WTC11 (cell line): ENCODE measurements at regions not wholly inside any gene's neighbourhood (a gene's known extent, or its start where the extent isn't known, plus 50 kb on each side); places are given as distances from the start of the nearest gene placed in this dataset.

Experiments
- ATAC-seq: fragments of 200-7000 bp; cut with Tn5 transposase; 2 replicates; pipeline ENCODE4 v1.10.0; 2021; ENCODE audit warnings: mild to moderate bottlenecking, moderate library complexity
- CTCF ChIA-PET: fragments of 300-600 bp; sonication (Branson Sonifier 250); formaldehyde crosslinking; loops from one replicate; lab custom pipeline; 2021; ENCODE audit warnings: antibody characterized with exemption; lab: Charles Lee
- POLR2A ChIA-PET: fragments of 350-600 bp; sonication (Branson Sonifier 250); formaldehyde crosslinking; loops from one replicate; lab custom pipeline; 2021; ENCODE audit warnings: antibody characterized with exemption; lab: Charles Lee
- DNase-seq: peaks from one replicate; pipeline ENCODE4 v3.0.0; 2021; ENCODE audit warnings: low spot score
- H3K27ac Mint-ChIP-seq: 2 replicates; pipeline ENCODE4 v1.8.0; 2021; ENCODE audit warnings: mixed read lengths
- H3K27me3 Mint-ChIP-seq: 2 replicates; pipeline ENCODE4 v1.8.0; 2021; ENCODE audit warnings: low read depth, mild to moderate bottlenecking, moderate library complexity, mixed read lengths
- H3K36me3 Mint-ChIP-seq: 2 replicates; pipeline ENCODE4 v1.8.0; 2021; ENCODE audit warnings: mixed read lengths
- H3K4me1 Mint-ChIP-seq: 2 replicates; pipeline ENCODE4 v1.8.0; 2022; ENCODE audit warnings: mixed read lengths
- H3K4me3 Mint-ChIP-seq: 2 replicates; pipeline ENCODE4 v1.8.0; 2021; ENCODE audit warnings: mild to moderate bottlenecking, moderate library complexity, mixed read lengths
- H3K9me3 Mint-ChIP-seq: 2 replicates; pipeline ENCODE4 v1.8.0; 2021; ENCODE audit warnings: mixed read lengths
- FOXK1 ChIP-seq: sonication (generic); formaldehyde crosslinking; IDR thresholded peaks from 2 replicates; pipeline ENCODE4 v1.8.0; 2022; ENCODE audit warnings: mild to moderate bottlenecking, moderate library complexity, missing genetic modification reagents
- KAT7 ChIP-seq: sonication (generic); formaldehyde crosslinking; IDR thresholded peaks from 2 replicates; pipeline ENCODE4 v1.8.1; 2023; ENCODE audit warnings: missing genetic modification reagents, mild to moderate bottlenecking, borderline replicate concordance
- NFYB ChIP-seq: sonication (generic); formaldehyde crosslinking; conservative IDR thresholded peaks from 2 replicates; pipeline ENCODE4 v1.8.0; 2022; ENCODE audit warnings: low read depth, missing genetic modification reagents
- NR2C2 ChIP-seq: sonication (generic); formaldehyde crosslinking; IDR thresholded peaks from 2 replicates; pipeline ENCODE4 v1.8.0; 2022; ENCODE audit warnings: mild to moderate bottlenecking, missing genetic modification reagents
- NR3C1 ChIP-seq: sonication (generic); formaldehyde crosslinking; conservative IDR thresholded peaks from 2 replicates; pipeline ENCODE4 v1.8.1; 2023; ENCODE audit warnings: low read depth, mild to moderate bottlenecking, missing genetic modification reagents
- RORB ChIP-seq: fragments of 250-450 bp; sonication (Bioruptor Pico); IDR thresholded peaks from 2 replicates; pipeline ENCODE4 v1.9.0; 2021; ENCODE audit warnings: mild to moderate bottlenecking
- SP1 ChIP-seq: sonication (generic); formaldehyde crosslinking; conservative IDR thresholded peaks from 2 replicates; pipeline ENCODE4 v1.8.1; 2022; ENCODE audit warnings: missing genetic modification reagents
- TCF7 ChIP-seq: sonication (generic); formaldehyde crosslinking; IDR thresholded peaks from 2 replicates; pipeline ENCODE4 v1.8.0; 2022; ENCODE audit warnings: mild to moderate bottlenecking, low read depth, missing genetic modification reagents, moderate library complexity
- TP53 ChIP-seq: sonication (generic); formaldehyde crosslinking; IDR thresholded peaks from 2 replicates; pipeline ENCODE4 v1.8.1; 2023; ENCODE audit warnings: mild to moderate bottlenecking, missing genetic modification reagents
- ZNF263 ChIP-seq: sonication (generic); formaldehyde crosslinking; IDR thresholded peaks from 2 replicates; pipeline ENCODE4 v1.8.1; 2022; ENCODE audit warnings: low read depth, mild to moderate bottlenecking, moderate library complexity, missing genetic modification reagents
- ZNF396 ChIP-seq: fragments of 250-450 bp; sonication (Bioruptor Pico); IDR thresholded peaks from 2 replicates; pipeline ENCODE4 v1.8.0; 2021; ENCODE audit warnings: mild to moderate bottlenecking, moderate library complexity, borderline replicate concordance
- ZNF671 ChIP-seq: fragments of 250-450 bp; sonication (Bioruptor Pico); IDR thresholded peaks from 2 replicates; pipeline ENCODE4 v1.8.0; 2021; ENCODE audit warnings: mild to moderate bottlenecking
- TF ChIP-seq, protein P1 (sequence below): fragments of 250-450 bp; sonication (Bioruptor Pico); conservative IDR thresholded peaks from 2 replicates; pipeline ENCODE4 v1.9.0; 2021; ENCODE audit warnings: mild to moderate bottlenecking
- TF ChIP-seq, protein P2 (sequence below): sonication (generic); formaldehyde crosslinking; IDR thresholded peaks from 2 replicates; pipeline ENCODE4 v1.8.0; 2022; ENCODE audit warnings: missing genetic modification reagents
- TF ChIP-seq, protein P3 (sequence below): sonication (generic); formaldehyde crosslinking; conservative IDR thresholded peaks from 2 replicates; pipeline ENCODE4 v1.8.1; 2023; ENCODE audit warnings: mild to moderate bottlenecking, low read depth, missing genetic modification reagents, moderate library complexity
- TF ChIP-seq, protein P4 (sequence below): sonication (generic); formaldehyde crosslinking; IDR thresholded peaks from 2 replicates; pipeline ENCODE4 v1.8.1; 2023; ENCODE audit warnings: mild to moderate bottlenecking, missing genetic modification reagents, moderate library complexity
- TF ChIP-seq, protein P5 (sequence below): sonication (generic); formaldehyde crosslinking; IDR thresholded peaks from 2 replicates; pipeline ENCODE4 v1.8.0; 2022; ENCODE audit warnings: mild to moderate bottlenecking, missing genetic modification reagents
- TF ChIP-seq, protein P6 (sequence below): sonication (generic); formaldehyde crosslinking; IDR thresholded peaks from 2 replicates; pipeline ENCODE4 v1.8.1; 2022; ENCODE audit warnings: mild to moderate bottlenecking, moderate library complexity, missing genetic modification reagents

DNA sequence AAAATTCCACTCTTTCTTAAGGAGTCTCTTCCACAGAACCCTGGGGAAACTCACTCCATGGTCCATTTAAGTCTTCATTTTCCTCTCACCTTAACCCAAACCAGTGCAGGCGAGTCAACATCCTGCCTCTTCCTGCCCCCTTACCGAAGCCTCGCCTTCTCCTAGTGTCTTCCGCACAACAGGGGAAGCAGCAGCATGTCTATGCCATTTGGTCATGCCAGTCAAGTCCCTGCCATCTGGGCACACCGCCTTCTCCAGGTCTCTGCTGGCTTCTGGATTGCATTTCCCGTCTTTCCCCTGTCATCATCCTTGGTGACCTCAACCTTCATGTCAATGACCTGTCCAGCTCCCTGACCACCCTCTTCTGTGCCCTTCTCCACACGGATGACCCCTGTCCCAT lies 77.3 kb upstream of the FZD7 start:
- TF ChIP-seq, protein P1, sequence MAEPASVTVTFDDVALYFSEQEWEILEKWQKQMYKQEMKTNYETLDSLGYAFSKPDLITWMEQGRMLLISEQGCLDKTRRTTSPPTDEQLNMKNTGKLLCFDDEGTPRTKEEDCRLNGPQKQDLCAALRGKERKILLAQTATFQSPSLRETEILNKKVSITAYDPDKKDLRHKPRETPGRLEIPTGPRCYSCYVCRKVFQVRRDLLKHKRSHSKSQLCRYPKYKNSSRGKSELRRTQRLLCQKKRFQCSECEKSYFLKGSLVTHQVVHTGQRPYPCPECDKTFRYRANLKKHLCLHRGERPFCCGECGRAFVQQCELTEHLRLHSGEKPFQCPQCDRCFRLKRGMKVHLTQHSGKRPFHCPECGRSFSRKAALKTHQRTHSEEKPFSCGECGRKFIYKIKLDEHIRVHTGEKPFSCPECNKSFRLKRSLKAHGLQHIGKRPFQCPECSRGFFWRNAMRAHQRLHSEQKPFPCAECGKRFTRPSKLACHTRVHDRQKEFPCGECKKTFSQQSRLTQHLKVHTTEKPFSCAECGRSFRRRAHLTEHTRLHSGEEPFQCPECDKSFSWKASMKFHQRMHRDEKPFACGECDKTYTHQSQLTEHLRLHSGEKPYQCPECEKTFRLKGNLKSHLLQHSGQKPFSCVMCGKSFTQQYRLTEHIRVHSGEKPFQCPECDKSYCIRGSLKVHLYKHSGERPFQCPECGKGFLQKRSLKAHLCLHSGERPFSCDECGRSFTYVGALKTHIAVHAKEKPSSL (CRISPR knock-in tag), result no peak
- TF ChIP-seq, protein P2, sequence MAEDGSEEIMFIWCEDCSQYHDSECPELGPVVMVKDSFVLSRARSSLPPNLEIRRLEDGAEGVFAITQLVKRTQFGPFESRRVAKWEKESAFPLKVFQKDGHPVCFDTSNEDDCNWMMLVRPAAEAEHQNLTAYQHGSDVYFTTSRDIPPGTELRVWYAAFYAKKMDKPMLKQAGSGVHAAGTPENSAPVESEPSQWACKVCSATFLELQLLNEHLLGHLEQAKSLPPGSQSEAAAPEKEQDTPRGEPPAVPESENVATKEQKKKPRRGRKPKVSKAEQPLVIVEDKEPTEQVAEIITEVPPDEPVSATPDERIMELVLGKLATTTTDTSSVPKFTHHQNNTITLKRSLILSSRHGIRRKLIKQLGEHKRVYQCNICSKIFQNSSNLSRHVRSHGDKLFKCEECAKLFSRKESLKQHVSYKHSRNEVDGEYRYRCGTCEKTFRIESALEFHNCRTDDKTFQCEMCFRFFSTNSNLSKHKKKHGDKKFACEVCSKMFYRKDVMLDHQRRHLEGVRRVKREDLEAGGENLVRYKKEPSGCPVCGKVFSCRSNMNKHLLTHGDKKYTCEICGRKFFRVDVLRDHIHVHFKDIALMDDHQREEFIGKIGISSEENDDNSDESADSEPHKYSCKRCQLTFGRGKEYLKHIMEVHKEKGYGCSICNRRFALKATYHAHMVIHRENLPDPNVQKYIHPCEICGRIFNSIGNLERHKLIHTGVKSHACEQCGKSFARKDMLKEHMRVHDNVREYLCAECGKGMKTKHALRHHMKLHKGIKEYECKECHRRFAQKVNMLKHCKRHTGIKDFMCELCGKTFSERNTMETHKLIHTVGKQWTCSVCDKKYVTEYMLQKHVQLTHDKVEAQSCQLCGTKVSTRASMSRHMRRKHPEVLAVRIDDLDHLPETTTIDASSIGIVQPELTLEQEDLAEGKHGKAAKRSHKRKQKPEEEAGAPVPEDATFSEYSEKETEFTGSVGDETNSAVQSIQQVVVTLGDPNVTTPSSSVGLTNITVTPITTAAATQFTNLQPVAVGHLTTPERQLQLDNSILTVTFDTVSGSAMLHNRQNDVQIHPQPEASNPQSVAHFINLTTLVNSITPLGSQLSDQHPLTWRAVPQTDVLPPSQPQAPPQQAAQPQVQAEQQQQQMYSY (CRISPR knock-in tag), result 0 out of 2 replicates have a peak, but pooled peaks have one; percentile 23
- H3K4me3 Mint-ChIP-seq, result no peak overlapping the region
- peak overlapping the region; percentile 33 for H3K27ac Mint-ChIP-seq
- ChIA-PET CTCF (interaction anchor here (1.5 kb wide), 1 partner anchor 16 kb away, joined by 3 read pairs; no protein-coding TSS in a partner anchor), POLR2A (interaction anchor here (0.8 to 1.0 kb wide), 2 partner anchors 11 to 67 kb away, joined by 3 read pairs; no protein-coding TSS in a partner anchor)
- H3K27me3 Mint-ChIP-seq, result no peaks in the 10 kb centered on the region; the same call in 1 of the 2 replicates
- H3K9me3 Mint-ChIP-seq, result no peaks in the 10 kb centered on the region
- 0 out of 2 replicates have a peak, but pooled peaks cover under 1% of the 10 kb centered on the region for H3K36me3 Mint-ChIP-seq
- ATAC-seq, result no peak
- peaks cover 48% of the 10 kb centered on the region for H3K4me1 Mint-ChIP-seq
- DNase-seq, result no peak

DNA sequence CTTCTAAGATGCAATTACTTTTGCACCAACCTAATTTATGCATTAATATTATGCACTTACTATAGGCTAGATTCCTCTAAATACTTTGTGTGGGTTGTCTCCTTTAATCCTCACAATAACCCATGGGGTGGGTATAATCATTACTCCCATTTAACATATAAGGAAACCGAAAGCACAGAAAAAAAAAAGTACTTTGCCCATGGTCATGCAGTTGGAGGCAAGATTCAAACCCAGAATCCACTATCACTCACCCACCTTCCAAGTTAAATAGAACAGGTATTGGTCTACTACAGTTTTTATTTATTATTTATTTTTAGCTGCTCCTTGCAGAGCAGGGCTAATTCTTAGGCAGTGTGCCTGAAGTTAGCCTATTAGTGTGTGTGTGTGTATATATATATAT lies 76.6 kb upstream of the FZD7 start:
- CTCF ChIA-PET, result no interaction called here
- ATAC-seq (no peak), DNase-seq (no peak)
- Mint-ChIP-seq H3K9me3 (no peaks in the 10 kb centered on the region), H3K4me1 (peaks cover 44% of the 10 kb centered on the region), H3K27me3 (no peaks in the 10 kb centered on the region; the same call in 1 of the 2 replicates), H3K36me3 (0 out of 2 replicates have a peak, but pooled peaks cover 2% of the 10 kb centered on the region)
- TF ChIP-seq RORB (CRISPR knock-in tag) (no peak), FOXK1 (CRISPR knock-in tag) (no peak), NFYB (no peak), ZNF396 (CRISPR knock-in tag) (no peak), TP53 (no peak)
- TF ChIP-seq, protein P3, sequence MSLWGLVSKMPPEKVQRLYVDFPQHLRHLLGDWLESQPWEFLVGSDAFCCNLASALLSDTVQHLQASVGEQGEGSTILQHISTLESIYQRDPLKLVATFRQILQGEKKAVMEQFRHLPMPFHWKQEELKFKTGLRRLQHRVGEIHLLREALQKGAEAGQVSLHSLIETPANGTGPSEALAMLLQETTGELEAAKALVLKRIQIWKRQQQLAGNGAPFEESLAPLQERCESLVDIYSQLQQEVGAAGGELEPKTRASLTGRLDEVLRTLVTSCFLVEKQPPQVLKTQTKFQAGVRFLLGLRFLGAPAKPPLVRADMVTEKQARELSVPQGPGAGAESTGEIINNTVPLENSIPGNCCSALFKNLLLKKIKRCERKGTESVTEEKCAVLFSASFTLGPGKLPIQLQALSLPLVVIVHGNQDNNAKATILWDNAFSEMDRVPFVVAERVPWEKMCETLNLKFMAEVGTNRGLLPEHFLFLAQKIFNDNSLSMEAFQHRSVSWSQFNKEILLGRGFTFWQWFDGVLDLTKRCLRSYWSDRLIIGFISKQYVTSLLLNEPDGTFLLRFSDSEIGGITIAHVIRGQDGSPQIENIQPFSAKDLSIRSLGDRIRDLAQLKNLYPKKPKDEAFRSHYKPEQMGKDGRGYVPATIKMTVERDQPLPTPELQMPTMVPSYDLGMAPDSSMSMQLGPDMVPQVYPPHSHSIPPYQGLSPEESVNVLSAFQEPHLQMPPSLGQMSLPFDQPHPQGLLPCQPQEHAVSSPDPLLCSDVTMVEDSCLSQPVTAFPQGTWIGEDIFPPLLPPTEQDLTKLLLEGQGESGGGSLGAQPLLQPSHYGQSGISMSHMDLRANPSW (CRISPR knock-in tag), result no peak
- TF ChIP-seq, protein P4, sequence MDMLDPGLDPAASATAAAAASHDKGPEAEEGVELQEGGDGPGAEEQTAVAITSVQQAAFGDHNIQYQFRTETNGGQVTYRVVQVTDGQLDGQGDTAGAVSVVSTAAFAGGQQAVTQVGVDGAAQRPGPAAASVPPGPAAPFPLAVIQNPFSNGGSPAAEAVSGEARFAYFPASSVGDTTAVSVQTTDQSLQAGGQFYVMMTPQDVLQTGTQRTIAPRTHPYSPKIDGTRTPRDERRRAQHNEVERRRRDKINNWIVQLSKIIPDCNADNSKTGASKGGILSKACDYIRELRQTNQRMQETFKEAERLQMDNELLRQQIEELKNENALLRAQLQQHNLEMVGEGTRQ (CRISPR knock-in tag), result no peak
- TF ChIP-seq, all 79 proteins: peak for 0
- POLR2A ChIA-PET, result no interaction called here
- Mint-ChIP-seq H3K4me3 (no peak overlapping the region), H3K27ac (no peak overlapping the region)

DNA sequence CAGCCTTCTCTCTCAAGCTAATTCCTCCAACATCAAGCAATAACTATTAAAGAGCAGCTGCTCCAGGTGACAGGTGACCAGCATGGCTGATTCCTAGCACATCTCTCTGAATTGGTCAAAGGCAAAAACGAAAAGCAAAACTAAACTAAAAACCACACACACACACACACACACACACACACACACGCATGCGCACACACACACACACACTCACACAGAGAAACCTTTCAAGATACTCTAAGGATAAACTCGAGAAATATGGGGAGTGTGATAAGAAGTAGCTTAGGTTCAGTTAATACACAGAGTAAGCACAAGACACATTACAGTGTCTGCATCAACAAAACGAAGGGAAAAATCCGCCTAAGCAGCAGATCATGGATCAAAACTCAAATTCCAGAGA lies 74.5 kb upstream of the FZD7 start:
- Mint-ChIP-seq H3K4me3 (no peak overlapping the region), H3K27me3 (no peaks in the 10 kb centered on the region; the same call in 1 of the 2 replicates), H3K36me3 (0 out of 2 replicates have a peak, but pooled peaks cover 7% of the 10 kb centered on the region), H3K4me1 (peaks cover 44% of the 10 kb centered on the region), H3K27ac (no peak overlapping the region), H3K9me3 (no peaks in the 10 kb centered on the region)
- ChIA-PET POLR2A (interaction anchor here (0.6 to 1.2 kb wide), 2 partner anchors 9 to 10 kb away, joined by 3 read pairs; no protein-coding TSS in a partner anchor), CTCF (interaction anchor here (0.6 to 0.9 kb wide), 2 partner anchors 114 to 183 kb away, joined by 3 read pairs; partner anchors contain the start of gene KIAA2012)
- DNase-seq (no peak), ATAC-seq (no peak)
- TF ChIP-seq NR2C2 (CRISPR knock-in tag) (no peak), ZNF671 (CRISPR knock-in tag) (no peak), KAT7 (CRISPR knock-in tag) (no peak), TCF7 (CRISPR knock-in tag) (no peak), SP1 (CRISPR knock-in tag) (no peak), NR3C1 (no peak), ZNF263 (CRISPR knock-in tag) (no peak)
- TF ChIP-seq, protein P5, sequence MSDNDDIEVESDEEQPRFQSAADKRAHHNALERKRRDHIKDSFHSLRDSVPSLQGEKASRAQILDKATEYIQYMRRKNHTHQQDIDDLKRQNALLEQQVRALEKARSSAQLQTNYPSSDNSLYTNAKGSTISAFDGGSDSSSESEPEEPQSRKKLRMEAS (CRISPR knock-in tag), result no peak
- TF ChIP-seq, protein P6, sequence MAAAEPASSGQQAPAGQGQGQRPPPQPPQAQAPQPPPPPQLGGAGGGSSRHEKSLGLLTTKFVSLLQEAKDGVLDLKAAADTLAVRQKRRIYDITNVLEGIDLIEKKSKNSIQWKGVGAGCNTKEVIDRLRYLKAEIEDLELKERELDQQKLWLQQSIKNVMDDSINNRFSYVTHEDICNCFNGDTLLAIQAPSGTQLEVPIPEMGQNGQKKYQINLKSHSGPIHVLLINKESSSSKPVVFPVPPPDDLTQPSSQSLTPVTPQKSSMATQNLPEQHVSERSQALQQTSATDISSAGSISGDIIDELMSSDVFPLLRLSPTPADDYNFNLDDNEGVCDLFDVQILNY (CRISPR knock-in tag), result no peak
